Left colon (tissue), 2 donors: ENCODE measurements at regions not wholly inside any gene's neighbourhood (a gene's known extent, or its start where the extent isn't known, plus 50 kb on each side); places are given as distances from the start of the nearest gene placed in this dataset.
"Not testable (repeated sequence)": the region's sequence is repeated elsewhere in the genome, so short reads cannot be mapped to it uniquely, and the experiment has no call there.

Experiments
- ATAC-seq: fragments of 200-7000 bp; cut with Tn5 transposase; one replicate; pipeline ENCODE4 v1.9.1; 2020; ENCODE audit warnings: mild to moderate bottlenecking, moderate library complexity
- DNase-seq, 2 donors: peaks; one replicate each; pipeline ENCODE4 v3.0.0-alpha.2; 2020
- intact Hi-C, 2 donors: fragments of 100-400 bp; cut with DNase I in 1 of 2; cut with micrococcal nuclease in 1 of 2; formaldehyde crosslinking; loops; one replicate each; pipeline versions ENCODE4 v1.11.2 to v1.14.0; 2022; cut with DNase I, micrococcal nuclease
- donor health status: DM: no; HTN: no; CAD: no.
- donor health status: DM: yes; HTN: yes; CAD: no.

DNA sequence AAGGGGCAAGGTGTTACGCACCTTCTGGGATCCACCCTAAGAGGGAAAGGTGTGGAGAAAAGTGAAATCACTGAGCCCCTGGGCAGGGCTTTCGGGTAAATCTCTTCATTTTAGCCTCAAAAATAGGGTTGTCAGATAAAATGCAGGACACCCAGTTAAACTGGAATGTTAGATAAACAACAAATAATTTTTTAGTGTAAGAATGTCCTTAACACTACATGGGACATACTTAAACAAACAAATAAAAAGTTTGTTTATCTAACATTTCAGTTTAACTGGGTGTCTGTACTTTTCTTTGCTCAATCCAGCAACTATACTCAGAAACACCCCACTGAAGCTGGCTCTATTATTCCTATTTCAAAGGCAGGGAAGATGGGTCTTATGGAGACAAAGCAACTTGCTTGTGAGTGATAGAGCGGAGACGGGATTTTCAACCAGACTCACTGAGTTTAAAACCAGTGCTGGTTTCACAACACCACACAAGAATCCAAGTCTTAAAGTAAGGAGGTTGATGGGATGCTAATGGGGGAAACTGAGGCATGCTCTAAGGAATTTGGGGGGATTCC, 144.8 kb upstream of the RBPJ start:
- intact Hi-C loops: no loop called here
- no peak for DNase-seq
- ATAC-seq: no peak

DNA sequence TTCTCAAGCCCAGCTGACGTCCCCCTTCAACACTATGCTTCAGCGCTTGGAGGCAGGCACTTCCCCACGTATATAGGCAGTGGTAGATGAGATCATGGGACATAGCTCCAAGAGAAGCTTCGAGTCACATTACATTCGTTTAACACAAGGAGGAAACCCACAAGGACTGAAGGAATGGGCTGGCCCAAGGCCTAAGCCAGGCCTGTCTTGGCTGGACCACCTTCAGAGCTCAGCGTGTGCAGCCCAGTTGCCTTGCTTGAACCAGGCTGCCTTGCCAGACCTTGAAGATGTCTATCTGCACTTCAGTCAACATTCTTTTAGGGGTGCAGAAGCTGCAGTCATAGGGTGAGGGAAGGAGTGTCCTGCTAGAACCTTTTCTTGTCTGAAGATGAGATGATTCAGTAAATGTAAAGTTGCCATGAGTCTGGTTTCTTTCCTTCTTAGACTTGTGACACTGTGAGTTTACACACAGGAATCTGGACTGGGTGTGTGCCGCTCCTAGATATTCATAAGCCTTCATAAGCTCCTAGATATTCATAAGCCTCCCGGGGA, 144.1 kb upstream of the RBPJ start:
- no peak for DNase-seq
- no peak for ATAC-seq
- intact Hi-C loops: no loop called here

DNA sequence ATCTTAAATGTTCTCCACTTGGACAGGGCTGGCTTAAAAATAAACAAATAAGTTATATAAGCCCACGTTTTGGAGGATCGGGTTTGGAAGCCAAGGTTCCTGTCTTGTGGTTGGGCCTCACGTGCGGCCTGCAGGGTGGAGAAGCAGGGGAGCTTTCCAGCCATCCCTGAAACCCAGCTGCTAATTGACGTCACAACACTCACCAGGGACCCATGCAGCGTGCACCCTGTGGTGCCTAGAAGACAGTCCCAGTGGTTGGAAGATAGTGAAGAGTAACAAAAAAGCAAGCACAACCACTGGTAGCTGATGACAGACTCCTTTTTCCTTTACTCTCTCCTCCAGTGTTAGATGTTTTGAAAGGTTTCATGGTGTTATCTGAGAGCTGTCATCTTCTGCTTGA, 142.0 kb upstream of the RBPJ start:
- intact Hi-C loops: no loop called here
- DNase-seq (peak; percentile 9 to 38), ATAC-seq (no peak)

DNA sequence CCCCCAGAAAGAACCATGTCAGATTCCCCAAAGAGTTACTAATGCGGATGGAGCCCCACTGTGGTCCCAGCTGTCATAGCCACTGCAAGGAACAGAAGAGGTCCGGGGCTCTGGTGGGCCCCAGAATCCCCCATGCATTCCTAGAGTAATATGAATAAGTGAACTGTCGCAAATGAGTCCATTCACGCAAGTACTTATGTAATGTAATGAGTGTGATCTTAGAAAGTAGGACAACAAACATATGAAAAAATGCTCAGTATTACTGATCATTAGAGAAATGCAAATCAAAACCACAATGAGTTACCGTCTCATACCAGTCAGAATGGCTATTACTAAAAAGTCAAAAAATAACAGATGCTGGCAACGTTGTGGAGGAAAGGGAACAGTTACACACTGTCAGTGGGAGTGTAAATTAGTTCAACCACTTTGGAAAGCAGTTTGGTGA, 141.5 kb upstream of the RBPJ start:
- DNase-seq (no peak), ATAC-seq (no peak)
- intact Hi-C loops: no loop called here

DNA sequence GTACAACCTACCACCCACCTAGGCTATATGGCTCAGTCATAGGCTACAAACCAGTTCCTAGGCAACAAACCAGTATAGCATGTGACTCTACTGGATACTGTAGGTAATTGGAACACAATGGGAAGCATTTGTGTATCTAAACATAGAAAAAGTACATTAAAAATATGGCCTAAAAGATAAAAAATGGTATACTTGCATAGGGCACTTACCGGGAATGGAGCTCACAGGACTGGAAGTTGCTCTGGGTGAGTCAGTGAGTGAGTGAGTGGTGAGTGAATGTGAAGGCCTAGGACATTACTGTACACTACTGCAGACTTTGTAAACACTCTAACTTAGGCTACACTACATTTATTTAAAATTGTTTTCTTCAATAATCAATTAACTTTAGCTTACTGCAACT, 139.2 kb upstream of the RBPJ start:
- DNase-seq (no peak), ATAC-seq (no peak)
- intact Hi-C loops: no loop called here

DNA sequence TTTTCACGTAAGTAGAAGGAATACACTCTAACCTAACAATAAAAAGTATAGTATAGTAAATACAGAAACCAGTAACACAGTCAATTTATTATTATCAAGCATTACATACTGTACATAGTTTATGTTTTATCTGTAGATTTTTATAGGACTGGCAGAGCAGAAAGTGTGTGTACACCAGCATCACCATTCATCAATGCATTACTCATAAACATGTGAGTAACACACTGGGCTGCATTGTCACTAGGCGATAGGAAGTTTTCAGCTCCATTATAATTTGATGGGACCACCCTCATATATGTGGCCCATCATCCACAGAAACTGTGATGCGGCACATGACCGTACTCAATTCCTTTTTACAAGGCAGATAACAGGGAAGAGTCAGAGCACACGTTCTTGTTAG, 137.8 kb upstream of the RBPJ start:
- intact Hi-C loops: no loop called here
- DNase-seq (no peak), ATAC-seq (no peak)

DNA sequence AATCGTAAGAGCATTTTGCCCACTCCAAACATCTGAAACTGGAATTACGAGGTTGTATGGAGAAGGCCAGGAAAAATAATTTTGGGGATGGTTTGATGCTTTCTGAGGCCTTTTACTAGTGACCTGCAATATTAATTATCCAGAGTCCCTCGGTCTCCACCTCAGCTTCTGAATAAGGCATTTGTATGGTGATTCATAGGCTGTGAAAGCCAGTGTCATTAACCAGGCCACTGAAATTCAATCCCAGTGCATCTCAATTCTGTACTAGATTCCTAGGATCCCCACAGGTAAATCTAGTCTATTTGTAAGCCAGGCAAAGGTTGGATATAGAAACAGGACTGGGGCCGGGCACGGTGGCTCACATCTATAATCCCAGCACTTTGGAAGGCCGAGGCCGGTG, 135.4 kb upstream of the RBPJ start:
- ATAC-seq: no peak
- no peak for DNase-seq
- intact Hi-C loops: no loop called here

DNA sequence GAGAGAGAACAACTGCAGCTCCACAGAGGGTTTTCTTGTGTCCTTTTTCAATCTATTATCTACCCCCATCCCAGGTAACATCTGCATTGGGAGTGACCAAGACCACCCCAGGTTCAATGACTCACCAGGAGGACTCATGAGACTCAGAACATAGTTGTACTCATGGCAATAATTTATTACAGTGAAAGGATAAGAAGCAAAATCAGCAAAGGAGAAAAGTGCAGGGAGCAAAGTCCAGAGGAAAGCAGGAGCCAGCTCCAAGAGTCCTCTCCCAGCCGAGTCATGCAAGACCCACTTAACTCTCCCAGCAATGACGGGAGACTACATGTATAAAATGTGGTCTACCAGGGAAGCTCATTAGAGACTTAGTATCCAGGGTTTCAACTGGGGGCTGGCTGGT, 129.5 kb upstream of the RBPJ start:
- DNase-seq (no peak), ATAC-seq (peak; percentile 69)
- intact Hi-C loops: no loop called here

DNA sequence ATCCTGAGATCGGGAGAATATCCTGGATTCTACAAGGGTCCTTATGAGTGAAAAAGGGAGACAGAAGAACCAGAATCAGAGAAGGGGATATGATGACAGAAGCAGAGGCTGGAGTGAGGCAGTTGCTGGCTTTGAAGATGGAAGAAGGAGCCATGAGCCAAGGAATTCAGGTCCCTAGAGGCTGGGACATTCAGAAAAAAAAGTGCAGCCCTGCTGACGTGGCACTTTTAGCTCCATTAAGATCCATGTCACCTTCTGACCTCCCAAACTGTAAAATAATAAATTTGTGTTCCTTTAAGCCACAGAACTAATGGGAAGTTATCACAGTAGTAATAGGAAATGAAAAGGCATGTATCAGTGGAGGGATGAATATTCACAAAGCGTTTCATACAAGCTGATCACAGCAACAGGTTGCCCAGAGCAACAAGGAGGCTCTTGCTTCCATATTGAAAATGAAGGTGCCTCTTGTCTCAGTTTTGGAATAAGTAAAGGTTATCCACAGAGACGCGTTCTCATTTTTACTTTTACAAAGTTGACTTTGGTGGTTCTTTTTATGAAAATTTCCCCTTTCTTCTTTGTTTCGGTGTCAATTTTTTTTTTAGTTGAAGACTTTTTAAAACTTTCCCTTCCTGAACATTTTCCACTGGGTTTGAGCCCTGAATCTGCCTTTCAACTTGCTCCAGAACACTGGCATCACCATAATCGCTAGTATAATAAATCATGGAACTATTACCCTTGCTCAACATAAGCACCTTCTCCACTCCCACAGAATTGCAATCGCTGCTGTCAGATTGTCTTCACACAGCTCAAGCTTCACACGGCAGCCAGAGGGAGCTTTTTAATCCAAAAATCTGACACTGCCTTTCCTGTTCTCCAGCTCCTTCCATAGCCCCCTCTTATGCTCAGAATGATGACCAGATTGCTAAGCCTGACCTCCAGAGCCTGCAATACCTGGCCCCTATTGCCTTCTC, 127.6 kb upstream of the RBPJ start:
- intact Hi-C loops: no loop called here
- no peak for DNase-seq
- no peak for ATAC-seq

DNA sequence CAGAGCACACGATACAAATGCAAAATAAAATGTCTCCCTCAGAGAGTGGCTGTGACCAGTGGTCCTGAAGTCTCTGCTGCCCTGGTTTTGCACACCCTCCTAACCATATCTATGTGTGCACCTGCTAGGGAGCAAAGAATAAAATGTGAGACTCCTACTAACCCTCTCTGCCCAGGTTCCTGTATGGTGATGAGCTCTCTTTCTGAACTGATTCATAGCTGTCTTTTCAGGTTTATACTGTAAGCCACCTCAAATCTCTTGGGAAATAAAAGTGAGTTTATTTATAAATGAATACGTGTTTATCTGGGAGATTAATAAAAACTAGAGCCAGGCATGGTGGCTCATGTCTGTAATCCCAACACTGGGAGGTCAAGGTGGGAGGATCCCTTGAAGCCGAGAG, 126.0 kb upstream of the RBPJ start:
- ATAC-seq (no peak), DNase-seq (no peak)
- intact Hi-C loops: no loop called here

DNA sequence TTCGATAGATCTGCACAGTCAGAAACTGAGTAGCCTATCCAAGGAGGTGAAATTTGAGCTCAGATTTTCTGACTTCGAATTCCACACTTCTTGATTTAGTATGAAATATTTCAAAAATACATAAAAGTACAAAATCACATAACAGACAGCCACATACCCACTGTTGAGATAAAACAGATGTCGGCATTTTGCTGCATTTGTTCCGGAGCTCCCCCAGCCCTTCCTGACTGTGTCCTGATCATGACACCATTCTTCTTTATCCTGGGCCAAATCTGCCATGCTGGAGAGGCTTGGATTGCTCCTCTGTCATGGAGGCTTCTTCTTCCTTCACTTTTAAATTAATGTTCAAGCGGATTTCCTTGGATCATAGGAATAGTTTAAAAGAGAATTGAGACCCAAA, 124.2 kb upstream of the RBPJ start:
- DNase-seq (no peak), ATAC-seq (no peak)
- intact Hi-C loops: no loop called here

DNA sequence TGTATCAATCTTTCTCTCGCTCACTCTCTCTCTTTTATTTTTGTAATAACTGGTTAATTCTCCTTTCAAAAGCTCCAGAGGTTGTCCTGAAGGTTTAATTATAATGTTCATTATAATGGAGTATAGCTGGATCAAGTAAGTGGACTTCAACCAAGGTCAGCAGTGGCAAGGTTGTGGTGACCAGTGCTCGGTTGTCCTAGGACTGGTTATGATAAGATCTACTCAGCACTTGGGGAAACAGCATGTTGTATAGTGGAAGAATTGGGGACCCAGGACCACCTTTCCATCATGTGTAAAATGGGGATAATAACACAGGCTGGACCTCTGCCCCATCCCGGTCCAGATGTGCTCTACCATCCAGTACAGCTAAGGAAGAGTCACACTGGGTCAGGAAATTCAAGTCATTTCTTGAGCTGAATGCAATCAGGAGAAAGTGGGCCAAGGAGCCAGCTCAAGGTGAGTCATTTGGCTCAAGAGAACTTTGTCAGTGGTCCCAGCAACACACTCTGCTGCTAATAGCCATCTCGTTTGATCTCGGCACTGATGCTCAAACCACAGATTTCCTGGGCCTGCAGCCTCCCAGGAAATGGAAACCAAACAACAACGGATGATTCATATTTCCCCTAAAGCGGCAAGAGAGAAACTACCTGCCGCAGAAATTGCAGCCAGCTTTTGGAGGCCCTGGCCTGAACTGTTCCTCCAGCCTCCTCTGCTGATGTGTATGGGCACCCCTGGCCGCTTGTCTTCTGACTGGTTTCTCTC, 123.6 kb upstream of the RBPJ start:
- intact Hi-C loops: no loop called here
- ATAC-seq: no peak

DNA sequence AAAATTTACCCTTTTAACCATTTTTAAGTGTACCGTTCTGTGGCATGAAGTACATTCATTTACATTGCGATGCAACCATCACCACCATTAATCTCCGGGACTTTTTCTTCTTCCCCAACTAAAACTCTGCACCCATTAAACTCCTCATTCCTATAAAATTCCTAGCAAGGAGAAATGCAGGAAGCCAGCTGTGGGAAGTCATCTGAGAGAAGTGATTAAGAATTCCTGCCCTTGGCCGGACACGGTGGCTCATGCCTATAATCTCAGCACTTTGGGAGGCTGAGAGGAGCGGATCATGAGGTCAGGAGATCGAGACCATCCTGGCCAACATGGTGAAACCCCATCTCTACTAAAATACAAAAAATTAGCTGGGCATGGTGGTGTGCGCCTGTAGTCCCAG, 121.9 kb upstream of the RBPJ start:
- DNase-seq, intact Hi-C loops: not testable (repeated sequence)

More for the DNA sequence above, 123.6 kb upstream of the RBPJ start:
- DNase-seq: no peak

DNA sequence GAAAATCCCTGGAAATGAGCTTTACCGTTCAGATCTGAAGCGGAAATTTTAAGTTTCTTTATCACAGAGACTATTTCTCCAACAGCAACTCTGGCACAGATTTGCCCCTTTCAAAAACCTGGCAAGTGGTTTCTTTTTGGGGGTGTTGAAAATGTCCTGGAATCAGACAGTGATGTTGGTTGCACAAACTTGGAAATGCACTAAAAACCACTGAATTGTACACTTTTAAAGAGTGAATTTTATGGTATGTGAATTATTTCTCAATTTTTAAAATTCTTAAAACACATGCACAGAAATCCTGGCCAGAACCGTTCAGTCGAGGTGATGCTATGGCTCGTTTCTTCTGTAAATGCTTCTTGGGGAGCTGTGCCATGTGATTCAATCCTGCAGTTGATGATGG, 121.2 kb upstream of the RBPJ start:
- intact Hi-C loops: no loop called here
- ATAC-seq (no peak), DNase-seq (no peak)

More for the DNA sequence above, 121.9 kb upstream of the RBPJ start:
- not testable (repeated sequence) for ATAC-seq

DNA sequence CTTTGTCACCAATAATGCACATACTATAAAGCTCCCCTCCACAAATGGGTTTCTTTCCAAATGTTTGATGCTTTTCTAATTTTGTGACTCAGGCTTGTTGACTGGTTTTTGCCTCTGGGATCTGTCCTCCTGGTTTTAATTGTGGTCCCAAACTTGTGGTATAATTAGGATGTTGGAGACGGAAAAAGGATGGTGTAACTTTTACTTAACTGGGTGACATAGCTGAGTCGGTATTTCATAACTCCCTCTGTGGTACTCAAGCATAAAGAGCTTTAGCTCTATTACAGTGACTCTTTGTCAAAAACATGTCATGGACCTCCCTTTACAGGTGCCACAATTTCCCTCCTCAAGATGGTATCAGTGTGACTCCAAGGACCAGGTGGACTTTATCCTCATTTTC, 119.7 kb upstream of the RBPJ start:
- no peak for ATAC-seq
- no peak for DNase-seq
- intact Hi-C loops: no loop called here

DNA sequence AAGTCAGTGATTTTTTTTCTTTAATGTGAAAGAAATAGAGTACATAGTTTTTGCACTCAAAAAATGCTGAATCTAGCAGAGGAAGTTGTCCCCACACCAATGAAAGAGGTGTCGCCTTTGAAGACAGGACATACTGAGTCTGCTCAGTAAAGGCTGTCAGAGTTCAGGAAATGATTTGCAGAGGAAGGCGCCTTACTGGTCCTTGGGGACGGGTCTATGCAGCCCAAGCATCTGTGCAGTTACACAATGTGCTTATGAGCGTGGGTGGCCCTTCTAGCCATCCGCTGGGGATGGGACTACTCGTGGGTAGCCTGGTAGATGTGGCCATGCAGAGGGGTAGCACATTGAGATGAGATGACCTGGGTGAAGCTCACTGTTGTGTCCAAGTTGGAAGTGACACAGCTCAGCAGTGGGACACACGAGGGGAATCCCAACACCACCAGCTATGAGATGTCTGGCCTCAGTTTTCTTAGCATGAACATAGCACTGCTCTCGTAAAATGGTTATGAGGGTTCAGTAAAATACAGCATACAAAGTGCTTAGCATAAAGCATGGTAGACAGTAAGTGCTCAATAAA, 116.5 kb upstream of the RBPJ start:
- no peak for ATAC-seq
- intact Hi-C loops: no loop called here
- DNase-seq: no peak

DNA sequence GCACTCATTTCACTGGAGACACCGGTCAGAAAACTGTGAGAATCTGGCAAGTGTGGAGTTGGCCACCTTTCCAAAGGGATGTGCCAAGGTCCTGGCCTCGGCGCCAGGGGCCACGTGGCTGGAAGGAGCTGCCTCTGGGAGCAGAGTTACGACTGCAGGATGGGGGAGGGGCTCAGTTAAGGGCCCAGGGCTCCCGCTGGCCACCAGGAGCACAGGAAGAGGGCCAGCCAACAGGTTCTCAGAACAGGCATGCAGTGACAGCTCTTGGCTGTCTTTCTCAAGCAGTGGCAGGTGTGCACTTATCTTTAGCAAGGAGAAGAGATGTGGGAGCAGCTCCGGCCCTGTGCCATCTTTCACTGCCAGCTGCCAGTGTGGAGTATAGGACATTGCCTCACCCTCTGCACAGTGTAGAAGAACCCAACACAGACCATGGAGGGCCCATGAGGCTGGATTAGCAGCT, 115.9 kb upstream of the RBPJ start:
- intact Hi-C loops: no loop called here
- ATAC-seq (no peak), DNase-seq (no peak)

DNA sequence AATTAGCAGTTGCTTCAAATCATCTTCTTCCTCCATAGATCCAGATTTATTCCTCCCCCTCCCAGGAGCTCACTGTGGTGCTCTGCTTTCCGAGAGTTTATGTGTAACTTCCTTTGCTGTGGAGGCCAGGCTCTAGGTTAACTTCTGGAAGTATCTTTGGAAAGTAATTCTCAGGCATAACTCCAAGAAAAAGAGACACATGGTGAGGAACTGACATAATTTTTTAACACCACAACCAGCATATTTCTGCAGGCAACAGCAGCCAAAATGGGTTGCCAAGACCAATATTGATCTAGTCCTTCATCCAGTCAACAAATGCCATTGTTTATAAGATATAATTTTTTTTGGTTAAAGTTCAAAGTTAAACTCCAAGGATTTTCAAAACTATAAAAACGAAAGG, 114.5 kb upstream of the RBPJ start:
- DNase-seq: no peak
- ATAC-seq: no peak

DNA sequence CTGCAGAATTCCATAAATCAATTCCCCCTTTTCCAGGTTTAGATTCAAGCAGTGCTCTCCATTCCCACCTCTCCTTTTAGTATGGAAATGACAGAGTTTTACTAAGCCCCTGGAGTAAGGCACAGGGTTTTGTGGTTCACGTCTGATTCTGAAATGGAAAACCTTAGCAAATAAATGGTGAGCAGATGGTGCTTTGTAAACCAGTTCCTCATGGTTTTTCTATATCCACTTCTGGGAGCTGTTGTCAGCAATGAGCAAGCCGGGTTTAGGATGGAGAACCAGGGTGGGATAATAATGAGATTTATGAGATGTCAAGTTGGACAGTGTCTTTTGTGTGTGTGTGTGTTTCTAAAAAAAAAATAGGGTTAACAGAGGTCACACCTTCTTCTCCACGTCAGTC, 113.8 kb upstream of the RBPJ start:
- intact Hi-C loops: no loop called here
- DNase-seq (no peak), ATAC-seq (no peak)

More for the DNA sequence above, 114.5 kb upstream of the RBPJ start:
- intact Hi-C loops: no loop called here
